GM18507 (cell line): ENCODE measurements at regions not wholly inside any gene's neighbourhood (a gene's known extent, or its start where the extent isn't known, plus 50 kb on each side); places are given as distances from the start of the nearest gene placed in this dataset.
A peak's percentile ranks its signal among the peaks of the same experiment; 100 is the strongest.

Experiments
- DNase-seq: peaks from one replicate; pipeline ENCODE4 v3.0.0; 2011; ENCODE audit warnings: low read depth; ENCODE audit not compliant: insufficient read length; ENCODE audit errors: extremely low spot score
- FAIRE-seq: peaks from 2 replicates; lab custom pipeline; 2011; peaks lifted over from hg19 to GRCh38; lab: Jason Lieb, UNC

DNA sequence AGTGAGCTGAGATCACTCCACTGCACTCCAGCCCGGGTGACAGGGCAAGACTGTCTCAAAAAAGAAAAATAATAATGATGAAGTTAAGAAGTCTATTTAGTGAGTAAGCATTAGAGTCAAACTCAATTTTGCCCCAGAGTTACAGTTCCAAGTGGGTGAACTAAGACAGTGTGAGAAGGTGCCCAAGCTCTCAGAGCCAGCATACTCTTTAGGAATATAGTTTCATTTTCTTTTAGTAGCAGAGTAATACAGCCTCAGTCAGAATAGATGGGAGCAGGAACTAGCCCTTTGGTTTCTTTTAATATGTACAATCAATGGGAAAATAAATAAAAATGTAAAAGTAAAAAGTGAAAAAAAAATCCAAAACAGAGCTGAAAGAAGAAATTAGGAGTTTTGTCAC lies 87.0 kb upstream of the ADGRF1 start:
- FAIRE-seq, result no peak

DNA sequence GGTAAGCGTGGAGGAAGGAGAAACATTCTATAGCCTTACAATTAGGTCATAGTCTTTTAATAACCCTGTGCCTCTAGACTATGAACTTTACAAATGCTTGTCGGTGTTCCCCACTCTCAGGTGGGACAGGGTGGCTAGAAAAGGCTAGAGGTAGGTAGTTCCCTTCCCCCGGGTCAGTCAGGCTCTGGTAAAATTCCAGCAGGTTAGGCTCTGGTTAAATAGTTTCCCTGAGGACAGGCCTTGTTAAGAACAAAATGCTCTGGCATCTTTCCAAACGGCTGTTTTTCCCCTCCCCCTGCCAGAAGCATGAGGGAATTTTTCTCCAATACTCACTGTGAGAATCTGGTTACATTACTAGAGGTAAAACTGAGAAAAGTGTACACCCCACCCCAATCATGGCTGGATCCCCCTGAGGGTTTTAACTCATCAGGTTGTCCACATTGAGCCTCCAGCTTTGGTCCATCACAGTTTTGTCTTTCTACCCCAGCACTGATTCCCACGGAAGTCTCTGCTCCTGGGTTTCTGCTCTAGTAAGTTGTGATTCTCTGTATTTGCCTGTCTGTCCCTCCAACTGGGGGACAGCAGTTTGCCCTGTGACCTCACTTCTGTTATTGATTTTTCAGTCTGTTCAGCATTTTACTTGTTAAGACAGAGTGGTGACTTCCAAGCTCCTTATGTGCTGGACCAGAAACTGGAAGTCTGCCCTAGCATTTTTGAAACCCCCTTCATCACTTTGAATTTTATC lies 84.7 kb upstream of the ADGRF1 start:
- DNase-seq, result no peak
- no peak for FAIRE-seq

More for the DNA sequence above, 87.0 kb upstream of the ADGRF1 start:
- no peak for DNase-seq

DNA sequence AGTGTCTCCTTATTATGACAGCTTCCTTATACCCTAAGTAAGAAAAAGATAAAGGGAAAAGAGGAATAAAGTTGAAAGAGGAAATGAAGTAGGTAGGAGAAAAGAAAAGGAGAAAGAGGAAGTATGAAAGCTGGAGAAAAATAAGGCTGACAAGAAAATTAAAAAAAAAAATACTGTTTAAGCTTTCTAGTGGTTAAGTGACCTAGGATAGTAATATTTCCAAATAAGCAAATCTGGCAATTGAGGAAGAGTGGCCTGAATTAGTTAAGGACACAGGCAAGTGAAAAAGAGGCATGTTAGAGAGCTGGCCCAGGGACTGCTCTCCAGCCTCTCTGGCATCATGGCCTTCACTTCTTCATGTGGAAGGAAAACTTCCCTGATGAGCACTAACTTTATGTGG lies 76.5 kb upstream of the ADGRF1 start:
- FAIRE-seq, result no peak
- no peak for DNase-seq

DNA sequence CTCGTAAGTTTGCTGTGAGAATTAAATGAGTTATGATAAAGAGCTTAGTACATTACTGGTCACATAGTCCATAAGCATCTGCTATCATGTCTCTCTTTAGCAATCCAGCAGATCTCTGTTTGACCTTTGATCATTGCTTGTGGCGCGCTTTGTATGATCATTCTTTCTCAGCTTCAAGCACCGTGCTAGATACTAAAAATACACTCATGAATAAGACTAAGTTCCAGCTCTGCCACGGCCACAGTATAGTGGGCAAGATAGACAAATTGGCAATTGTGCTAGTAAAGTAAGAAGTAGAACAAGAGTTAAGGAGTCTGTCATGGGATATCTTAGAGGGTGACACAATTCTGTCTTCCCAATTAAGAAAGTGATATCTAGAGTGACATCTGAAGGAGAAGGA lies 75.2 kb upstream of the ADGRF1 start:
- FAIRE-seq, result no peak
- DNase-seq, result no peak

DNA sequence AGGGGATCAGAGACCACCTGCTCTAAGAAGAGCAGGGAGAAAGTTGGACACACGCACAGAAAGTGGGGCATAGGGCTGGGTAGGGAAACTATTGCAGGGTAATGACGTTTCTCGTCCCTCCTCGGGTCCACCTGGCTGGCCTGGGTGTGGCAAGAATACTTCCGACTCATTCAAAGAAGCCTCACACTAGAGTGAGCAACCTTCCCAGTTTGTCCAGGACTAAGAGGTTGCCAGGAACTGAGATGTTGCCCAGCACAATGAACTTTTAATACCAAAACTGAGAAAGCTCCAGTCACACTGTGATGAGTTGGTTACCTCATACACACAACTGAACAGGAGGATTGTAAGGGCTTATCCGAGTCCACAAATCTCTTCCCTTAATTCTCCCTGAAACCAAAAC lies 74.5 kb upstream of the ADGRF1 start:
- FAIRE-seq, result no peak
- DNase-seq, result no peak

DNA sequence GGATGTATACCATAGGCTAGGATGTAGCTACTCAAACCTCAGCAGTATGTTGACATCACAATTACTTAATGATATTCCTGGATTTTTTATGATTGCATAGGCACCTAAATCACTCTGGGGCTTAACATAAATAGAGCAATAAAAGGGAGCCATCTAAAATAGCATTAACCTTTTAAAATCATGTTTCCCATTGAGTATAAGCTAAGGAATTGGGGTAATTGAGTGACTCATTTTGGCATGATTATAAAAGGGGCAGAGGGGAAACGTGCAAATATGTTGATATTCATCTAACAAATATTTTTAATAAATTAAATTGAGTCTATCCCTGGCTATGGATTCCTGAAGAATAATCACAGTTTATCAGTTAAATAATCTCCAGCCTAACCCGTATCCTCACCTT lies 74.0 kb upstream of the ADGRF1 start:
- DNase-seq, result no peak
- FAIRE-seq, result no peak

DNA sequence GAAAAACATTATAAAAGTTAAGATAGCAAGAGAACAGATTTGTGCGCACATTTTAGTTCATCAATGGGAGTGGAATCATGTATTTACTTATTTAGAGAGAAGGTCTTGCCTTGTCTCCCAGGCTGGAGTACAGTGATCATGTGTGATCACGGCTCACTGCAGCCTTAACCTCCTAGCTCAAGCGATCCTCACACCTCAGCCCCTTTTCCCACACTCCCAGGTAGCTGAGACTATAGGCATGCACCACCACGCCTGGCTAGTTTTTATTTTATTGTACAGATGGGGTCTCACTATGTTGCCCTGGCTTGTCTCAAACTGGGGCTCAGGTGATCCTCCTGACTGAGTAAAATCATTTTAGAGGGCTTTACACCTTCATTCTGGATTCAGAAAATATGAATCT lies 72.3 kb upstream of the ADGRF1 start:
- DNase-seq (no peak), FAIRE-seq (no peak)

DNA sequence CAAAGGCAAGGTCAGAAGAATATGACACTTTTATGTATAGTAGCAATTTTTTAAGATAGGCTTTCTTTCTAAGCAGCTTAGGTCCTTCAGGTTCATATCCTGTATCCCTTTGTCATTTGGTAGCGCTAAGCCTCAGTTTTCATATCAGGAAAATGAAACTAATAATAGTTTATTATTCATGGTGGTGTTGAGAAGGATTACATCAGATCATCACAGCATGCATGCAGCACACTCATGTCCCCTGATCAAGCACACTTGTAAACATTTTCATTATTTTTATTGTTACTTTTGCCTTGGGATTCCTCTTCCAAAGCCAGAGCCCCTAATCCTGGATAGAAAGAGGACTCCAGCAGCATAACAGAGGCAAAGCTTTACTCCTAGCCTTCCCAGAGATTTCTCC lies 70.2 kb upstream of the ADGRF1 start:
- FAIRE-seq, result no peak
- DNase-seq, result no peak

DNA sequence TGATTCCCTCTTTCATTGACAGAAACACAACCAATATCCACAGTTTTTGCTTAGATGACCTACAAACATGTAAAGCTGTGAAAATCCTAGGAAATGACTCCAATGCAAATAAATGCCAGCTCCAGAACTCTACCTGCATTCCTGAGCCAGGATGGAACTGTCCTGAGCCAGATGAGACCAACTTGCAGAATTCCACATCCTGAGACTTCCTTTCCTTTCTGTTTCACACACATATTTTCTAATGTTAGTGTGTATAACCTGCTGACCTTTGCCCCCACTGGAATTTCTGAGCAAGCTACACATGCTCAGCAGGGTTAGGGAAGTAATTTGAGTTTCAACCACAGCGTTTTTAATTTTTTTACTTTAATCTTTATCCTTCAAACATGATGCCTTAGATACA lies 69.6 kb upstream of the ADGRF1 start:
- FAIRE-seq (no peak), DNase-seq (no peak)

DNA sequence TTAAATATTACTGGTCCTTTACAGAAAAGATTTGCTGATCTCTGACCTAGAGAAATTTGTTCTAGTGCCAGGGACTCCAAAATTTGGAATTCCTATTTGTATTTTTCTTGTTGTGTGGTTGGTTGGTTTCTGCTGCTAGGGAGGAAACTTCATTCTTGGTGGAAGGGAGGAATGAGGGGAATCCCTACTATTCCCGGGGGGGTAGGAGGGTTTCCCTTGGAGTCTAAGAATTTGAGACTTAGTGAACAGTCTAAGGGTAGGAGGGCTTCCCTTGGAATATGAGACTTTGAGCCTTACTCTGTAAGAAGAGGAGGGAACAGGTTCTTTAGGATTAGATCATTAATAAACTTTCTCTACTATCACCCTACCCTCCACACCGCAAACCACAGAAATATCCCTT lies 67.1 kb upstream of the ADGRF1 start:
- DNase-seq (no peak), FAIRE-seq (no peak)

DNA sequence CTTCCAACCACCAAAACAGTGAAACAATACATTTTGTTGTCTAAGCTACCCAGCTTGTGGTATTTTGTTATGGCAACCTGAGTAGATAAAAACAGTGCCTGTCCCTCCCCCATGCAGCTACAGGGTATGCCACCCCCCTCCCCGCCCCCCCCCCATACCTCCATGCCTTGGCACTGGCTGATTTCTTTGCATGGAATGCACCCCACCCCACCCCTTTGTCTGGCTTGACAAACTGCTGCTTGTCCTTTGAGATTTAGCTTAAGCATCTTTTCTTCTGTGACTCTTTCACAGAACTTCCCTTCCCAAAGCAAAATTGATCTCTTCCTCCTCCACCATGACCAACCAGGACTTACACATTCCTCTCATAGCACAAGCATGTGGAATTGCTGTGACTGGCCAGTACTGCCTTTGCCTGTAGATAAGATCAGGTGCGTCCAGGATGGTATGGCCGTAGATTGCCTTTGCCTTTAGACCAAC lies 64.6 kb upstream of the ADGRF1 start:
- DNase-seq (no peak), FAIRE-seq (no peak)

DNA sequence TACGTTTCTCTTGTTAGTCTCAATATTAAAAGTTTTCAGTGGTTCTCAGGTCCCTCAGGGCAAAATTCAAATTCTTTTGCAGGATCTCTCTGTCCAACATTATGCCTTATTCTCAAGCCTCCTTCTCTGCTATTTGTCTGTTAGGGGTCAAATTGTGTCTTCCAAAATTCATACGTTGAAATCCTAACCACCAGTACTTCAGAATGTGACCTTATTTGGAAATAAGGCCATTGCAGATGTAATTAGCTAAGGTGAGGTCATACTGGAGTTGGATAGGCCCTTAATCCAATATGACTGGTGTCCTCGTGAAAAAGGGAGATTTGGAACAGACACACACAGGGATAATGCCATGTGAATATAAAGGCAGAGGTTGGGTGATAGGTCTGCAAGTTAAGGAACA lies 64.1 kb upstream of the ADGRF1 start:
- FAIRE-seq (no peak), DNase-seq (no peak)

DNA sequence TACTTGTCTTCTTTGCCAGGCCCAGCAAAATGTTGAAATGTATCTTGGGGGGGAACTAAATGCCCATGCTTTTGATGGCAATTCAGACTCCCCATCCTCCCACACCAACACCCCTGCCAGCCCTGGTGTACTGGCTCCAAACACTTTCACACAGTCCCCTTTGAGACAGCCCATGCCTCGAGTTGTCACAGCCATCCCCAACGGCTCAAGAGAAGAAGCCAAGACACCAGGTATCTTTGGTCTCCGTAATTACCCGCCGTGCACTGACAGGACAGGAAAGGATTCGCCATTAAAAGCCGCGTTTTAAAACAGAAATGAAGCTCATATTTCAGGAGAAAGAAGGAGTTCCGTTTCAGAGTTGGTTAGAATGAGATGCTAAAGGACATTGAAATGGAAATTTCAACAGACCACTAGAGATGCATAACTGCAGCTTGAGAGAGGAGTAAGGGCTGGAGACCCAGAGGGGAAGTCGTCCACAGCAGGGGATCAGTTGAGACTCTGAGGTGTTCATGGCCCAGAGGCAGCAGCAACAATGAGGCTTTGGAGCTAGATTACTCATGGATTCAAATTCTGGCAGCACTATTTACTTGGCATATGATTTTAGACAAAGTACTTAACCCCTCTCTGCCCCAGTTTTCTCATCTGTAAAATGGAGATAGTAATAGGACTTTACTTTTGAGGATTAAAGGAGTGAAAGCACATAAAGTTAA lies 63.5 kb upstream of the ADGRF1 start:
- FAIRE-seq (no peak), DNase-seq (no peak)

DNA sequence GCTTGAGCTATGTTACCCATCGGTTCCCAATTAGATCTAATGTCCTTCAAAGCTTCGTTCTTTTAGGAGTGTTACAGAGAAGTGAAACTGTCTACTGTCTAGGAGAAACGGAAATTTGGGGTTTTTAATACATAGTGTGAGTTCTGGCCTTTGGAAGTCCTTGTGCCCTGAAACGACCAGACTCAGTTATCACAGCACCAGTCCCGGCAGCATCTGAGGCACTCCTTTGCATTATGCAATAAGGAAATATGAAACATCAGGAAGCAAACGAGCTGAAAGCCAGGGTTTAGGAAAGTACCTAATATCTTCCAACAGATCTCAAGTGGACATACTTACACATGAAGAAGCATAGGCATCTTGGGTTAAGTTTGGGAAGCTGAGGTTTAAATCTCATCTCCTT lies 61.8 kb upstream of the ADGRF1 start:
- FAIRE-seq (no peak), DNase-seq (no peak)

DNA sequence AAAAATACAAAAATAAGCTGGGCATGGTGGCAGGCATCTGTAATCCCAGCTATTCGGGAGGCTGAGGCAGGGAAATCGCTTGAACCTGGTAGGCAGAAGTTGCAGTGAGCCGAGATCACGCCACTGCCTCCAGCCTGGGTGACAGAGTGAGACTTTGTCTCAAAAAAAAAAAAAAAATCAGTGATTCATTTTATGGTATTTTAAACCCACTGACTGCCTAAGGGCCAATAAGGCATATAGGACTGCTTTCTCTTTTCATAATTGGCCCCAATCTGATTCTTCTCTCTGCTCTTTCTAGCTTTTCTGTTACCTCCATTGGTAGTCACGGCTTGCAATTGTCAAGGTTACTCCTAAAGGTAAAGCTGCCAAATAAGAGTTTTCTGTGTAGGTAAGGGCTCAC lies 60.2 kb upstream of the ADGRF1 start:
- no peak for FAIRE-seq
- DNase-seq, result no peak

DNA sequence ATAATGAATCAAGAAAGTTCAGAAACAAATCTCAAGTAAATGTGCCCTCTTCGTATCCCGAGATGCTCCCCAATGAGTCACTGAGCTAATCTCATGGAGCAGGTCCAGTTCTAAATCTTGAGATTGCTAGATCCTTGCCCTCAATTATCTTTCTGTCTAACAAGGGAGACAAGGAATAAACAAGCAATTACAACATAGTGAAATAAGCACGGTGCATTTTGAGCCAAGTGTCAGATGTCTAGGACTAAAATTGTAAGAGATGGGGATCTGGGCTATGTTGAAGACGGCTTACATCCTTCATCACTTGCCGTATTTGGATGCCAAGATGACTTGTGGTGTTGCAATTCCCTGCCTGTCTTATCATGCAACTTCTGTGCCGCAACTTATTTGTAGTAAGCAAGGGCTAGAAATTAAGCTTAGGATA lies 56.5 kb upstream of the ADGRF1 start:
- DNase-seq (no peak), FAIRE-seq (no peak)

DNA sequence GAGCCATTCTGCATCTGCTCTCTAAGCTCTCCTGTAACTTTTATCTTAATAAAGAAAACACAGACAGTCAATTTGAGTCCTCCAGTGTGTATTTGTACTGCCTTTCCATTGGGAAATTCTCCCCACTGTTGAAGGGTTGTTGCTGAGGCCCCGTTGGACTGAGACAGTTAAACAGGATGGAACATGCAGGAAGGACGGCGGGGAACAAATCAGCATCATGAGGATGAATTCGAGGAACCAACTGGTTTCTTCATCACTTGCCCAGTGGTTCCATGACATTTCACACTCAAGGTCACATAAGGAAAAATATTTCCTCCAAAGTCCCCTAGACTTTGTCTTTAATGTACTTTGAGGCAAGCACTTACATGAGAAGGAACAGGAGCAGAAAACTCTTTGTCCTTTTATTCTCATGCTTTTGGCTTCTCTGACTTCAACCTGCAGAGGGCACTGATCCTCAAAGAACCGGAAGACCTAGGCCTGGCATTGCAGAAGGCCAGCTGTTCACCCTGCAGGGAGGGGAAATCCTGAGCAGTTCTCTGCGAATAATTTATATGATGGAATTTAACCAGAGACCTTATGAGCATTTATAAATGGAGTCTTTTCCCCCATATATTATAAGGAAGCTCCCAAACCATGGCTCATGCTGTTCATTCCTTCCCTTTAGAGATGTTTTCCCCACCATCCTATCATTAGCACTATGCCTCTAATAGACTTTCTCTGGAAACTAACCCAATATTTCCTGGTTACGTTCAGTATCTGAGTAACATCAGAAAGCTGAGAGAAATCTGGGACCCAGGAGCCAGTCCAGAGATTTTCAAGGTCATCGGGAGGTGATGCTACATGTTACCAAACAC lies 55.2 kb upstream of the ADGRF1 start:
- FAIRE-seq, result peak; percentile 78
- peak; percentile 29 for DNase-seq

DNA sequence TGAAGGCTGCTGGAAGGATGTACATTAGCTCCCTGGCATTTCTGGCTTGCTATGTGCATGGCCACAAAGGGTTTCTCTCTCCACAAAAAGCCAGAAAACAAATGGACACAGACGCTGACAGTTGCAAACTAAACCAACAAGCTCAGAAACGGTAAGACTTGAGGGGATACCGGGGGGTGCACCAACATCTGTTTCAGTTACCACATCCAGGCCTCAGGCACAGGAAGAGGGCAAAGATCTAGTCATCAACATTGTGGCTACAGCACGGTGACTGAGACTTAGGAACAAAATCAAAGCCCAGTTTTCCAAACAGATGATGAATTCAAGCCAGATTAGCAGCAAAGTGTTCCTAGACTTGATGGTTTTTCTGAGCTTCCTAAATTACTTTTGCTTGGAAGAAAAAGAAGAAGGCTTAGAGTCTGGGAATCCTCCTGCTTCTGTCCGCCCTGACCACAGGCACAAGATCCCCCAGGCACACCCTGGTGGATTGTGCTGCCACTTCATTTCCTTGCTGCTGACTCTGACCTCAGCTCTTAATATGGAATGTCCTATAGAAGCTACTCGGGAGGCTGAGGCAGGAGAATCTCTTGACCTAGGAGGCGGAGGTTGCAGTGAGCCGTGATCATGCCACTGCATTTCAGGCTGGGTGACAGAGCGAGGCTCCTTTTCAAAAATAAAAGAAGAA lies 54.2 kb upstream of the ADGRF1 start:
- no peak for FAIRE-seq

DNA sequence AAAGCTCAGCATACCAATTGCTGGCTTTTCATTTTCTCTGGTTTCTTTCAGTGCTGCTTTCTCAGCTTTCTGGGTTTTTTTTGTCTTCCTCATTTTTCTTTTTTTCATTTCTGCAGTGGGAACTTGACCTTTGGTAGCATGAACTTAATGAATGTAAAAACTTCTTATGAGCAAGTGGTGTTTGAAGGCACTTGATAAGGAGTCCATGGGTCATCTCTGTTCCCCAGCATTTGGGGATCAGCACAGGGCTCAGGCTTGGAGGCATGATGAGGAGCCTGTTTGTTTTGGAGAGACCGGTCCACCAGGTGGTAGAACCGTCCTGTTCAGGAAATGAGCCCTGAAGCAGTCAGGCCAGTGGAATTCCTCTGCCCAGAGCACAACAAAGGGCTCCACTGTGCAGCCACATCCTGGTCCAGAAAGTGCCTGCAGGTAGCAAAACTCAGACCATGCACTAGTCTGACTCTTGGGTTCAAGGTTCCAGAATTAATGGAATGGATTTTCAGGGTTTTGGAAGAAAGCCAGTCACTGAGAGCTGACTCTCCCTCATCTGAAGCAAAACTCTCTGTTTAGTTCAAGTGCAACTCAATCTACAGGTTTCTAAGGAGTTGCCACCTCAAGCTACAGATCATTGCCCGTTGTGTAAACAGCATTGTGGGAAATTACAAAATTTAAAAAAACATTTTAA lies 52.3 kb upstream of the ADGRF1 start:
- DNase-seq, result no peak
- no peak for FAIRE-seq

More for the DNA sequence above, 54.2 kb upstream of the ADGRF1 start:
- DNase-seq, result no peak
